ENCODE measurements at regions not wholly inside any gene's neighbourhood (a gene's known extent, or its start where the extent isn't known, plus 50 kb on each side); places are given as distances from the start of the nearest gene placed in this dataset.
"Not testable (repeated sequence)": the region's sequence is repeated elsewhere in the genome, so short reads cannot be mapped to it uniquely, and the experiment has no call there.

GRCh38 chrY:18165738-18166137 lies 140.2 kb downstream of the CDY2A start:
- not testable (repeated sequence) for TF ChIP-seq CTCF, POLR2A (IDR thresholded peaks at IDR 0.05)
